ENCODE measurements at regions not wholly inside any gene's neighbourhood (a gene's known extent, or its start where the extent isn't known, plus 50 kb on each side); places are given as distances from the start of the nearest gene placed in this dataset.

- no peak overlapping the region for H3K4me3 ChIP-seq (ENCODE audit: low read depth, low read length)
- no peak for TF ChIP-seq CTCF (IDR thresholded peaks at IDR 0.05; ENCODE audit: low read depth, low read length, missing control alignments)
- DNase-seq (ENCODE audit: low read depth): no peak
- in situ Hi-C loops (cut with HindIII; ENCODE audit: low sequenced_read_pairs): no loop called here
Observed at GRCh38 chr13:62206165-62206564, 790.5 kb upstream of the PCDH20 start.

GRCh38 chr13:62205273-62205672, 789.6 kb upstream of the PCDH20 start:
- in situ Hi-C loops (cut with HindIII; ENCODE audit: low sequenced_read_pairs): no loop called here
- H3K4me3 ChIP-seq (ENCODE audit: low read depth, low read length): no peak overlapping the region
- no peak for TF ChIP-seq CTCF (IDR thresholded peaks at IDR 0.05; ENCODE audit: low read depth, low read length, missing control alignments)
- DNase-seq (ENCODE audit: low read depth): no peak

GRCh38 chr13:62194371-62194770, 778.7 kb upstream of the PCDH20 start:
- no peak for DNase-seq (ENCODE audit: low read depth)
- in situ Hi-C loops (cut with HindIII; ENCODE audit: low sequenced_read_pairs): no loop called here
- no peak overlapping the region for H3K4me3 ChIP-seq (ENCODE audit: low read depth, low read length)
- TF ChIP-seq CTCF (IDR thresholded peaks at IDR 0.05; ENCODE audit: low read depth, low read length, missing control alignments): no peak

GRCh38 chr13:62193919-62194318, 778.3 kb upstream of the PCDH20 start:
- in situ Hi-C loops (cut with HindIII; ENCODE audit: low sequenced_read_pairs): no loop called here
- no peak for TF ChIP-seq CTCF (IDR thresholded peaks at IDR 0.05; ENCODE audit: low read depth, low read length, missing control alignments)
- no peak for DNase-seq (ENCODE audit: low read depth)
- no peak overlapping the region for H3K4me3 ChIP-seq (ENCODE audit: low read depth, low read length)

GRCh38 chr13:62185631-62186255, 770.1 kb upstream of the PCDH20 start:
- no peak overlapping the region for H3K4me3 ChIP-seq (ENCODE audit: low read depth, low read length)
- DNase-seq (ENCODE audit: low read depth): no peak
- TF ChIP-seq CTCF (IDR thresholded peaks at IDR 0.05; ENCODE audit: low read depth, low read length, missing control alignments): no peak
- in situ Hi-C loops (cut with HindIII; ENCODE audit: low sequenced_read_pairs): no loop called here

GRCh38 chr13:62176051-62176450, 760.4 kb upstream of the PCDH20 start:
- in situ Hi-C loops (cut with HindIII; ENCODE audit: low sequenced_read_pairs): no loop called here
- TF ChIP-seq CTCF (IDR thresholded peaks at IDR 0.05; ENCODE audit: low read depth, low read length, missing control alignments): no peak
- no peak overlapping the region for H3K4me3 ChIP-seq (ENCODE audit: low read depth, low read length)
- DNase-seq (ENCODE audit: low read depth): peak; percentile 11
